Gastroesophageal sphincter (tissue), 4 donors: ENCODE measurements at regions not wholly inside any gene's neighbourhood (a gene's known extent, or its start where the extent isn't known, plus 50 kb on each side); places are given as distances from the start of the nearest gene placed in this dataset.

ENCODE experiments used
- ATAC-seq: fragments of 150-250 bp; one replicate; pipeline ENCODE4 v1.9.1; 2016; ENCODE audit warnings: mild to moderate bottlenecking, moderate library complexity
- H3K27ac ChIP-seq, 4 donors: fragments of 200-600 bp; sonication (generic) in 3 of 4; 1 replicate in 3 of 4; 2 replicates in 1 of 4; pipeline ENCODE4 v1.5.1; 2016 to 2019
- H3K27me3 ChIP-seq: fragments of 200-600 bp; sonication (generic); one replicate; pipeline ENCODE4 v1.5.1; 2019
- H3K36me3 ChIP-seq, 2 donors: fragments of 200-600 bp; sonication (generic); one replicate each; pipeline ENCODE4 v1.5.1; 2019; ENCODE audit warnings: control low read depth in 1 of 2
- H3K4me1 ChIP-seq, 3 donors: fragments of 200-600 bp; sonication (generic); 1 replicate in 2 of 3; 2 replicates in 1 of 3; pipeline ENCODE4 v1.5.1; 2016 to 2019; ENCODE audit warnings: control low read depth in 2 of 3
- H3K4me3 ChIP-seq, 2 donors: fragments of 200-600 bp; sonication (generic); one replicate each; pipeline ENCODE4 v1.5.1; 2019; ENCODE audit warnings: mild to moderate bottlenecking in 1 of 2, moderate library complexity in 1 of 2
- H3K9me3 ChIP-seq, 3 donors: fragments of 200-600 bp; sonication (generic); one replicate each; pipeline ENCODE4 v1.5.1; 2017 to 2019; ENCODE audit warnings: control low read depth in 2 of 3
- EP300 ChIP-seq: sonication (generic); formaldehyde crosslinking; IDR thresholded peaks from one replicate; pipeline ENCODE4 v1.6.1; 2017; ENCODE audit warnings: antibody characterized with exemption, mild to moderate bottlenecking
- POLR2A ChIP-seq, 2 donors: fragments of 450-650 bp; IDR thresholded peaks; one replicate each; pipeline ENCODE4 v1.6.1; 2017; ENCODE audit warnings: antibody characterized with exemption in 2 of 2, mild to moderate bottlenecking in 2 of 2, moderate library complexity in 1 of 2
- POLR2AphosphoS5 ChIP-seq: sonication (generic); formaldehyde crosslinking; IDR thresholded peaks from one replicate; pipeline ENCODE4 v1.6.1; 2017; ENCODE audit warnings: antibody characterized with exemption
- WGBS, 2 donors: methylation state at CpG; one replicate each; pipeline ENCODE4 v1.1.5; 2018; ENCODE audit warnings: low coverage in 1 of 2; 5-methylcytosine and 5-hydroxymethylcytosine counted together
- TF ChIP-seq, protein P1 (sequence below), 4 experiments: fragments of 200-600 bp in 2 of 4; fragments of 450-650 bp in 2 of 4; sonication (generic) in 1 of 4; IDR thresholded peaks; one replicate each; pipeline ENCODE4 v1.5.1; 2017 to 2019; ENCODE audit warnings: antibody characterized with exemption in 4 of 4, mild to moderate bottlenecking in 2 of 4, moderate library complexity in 2 of 4

DNA sequence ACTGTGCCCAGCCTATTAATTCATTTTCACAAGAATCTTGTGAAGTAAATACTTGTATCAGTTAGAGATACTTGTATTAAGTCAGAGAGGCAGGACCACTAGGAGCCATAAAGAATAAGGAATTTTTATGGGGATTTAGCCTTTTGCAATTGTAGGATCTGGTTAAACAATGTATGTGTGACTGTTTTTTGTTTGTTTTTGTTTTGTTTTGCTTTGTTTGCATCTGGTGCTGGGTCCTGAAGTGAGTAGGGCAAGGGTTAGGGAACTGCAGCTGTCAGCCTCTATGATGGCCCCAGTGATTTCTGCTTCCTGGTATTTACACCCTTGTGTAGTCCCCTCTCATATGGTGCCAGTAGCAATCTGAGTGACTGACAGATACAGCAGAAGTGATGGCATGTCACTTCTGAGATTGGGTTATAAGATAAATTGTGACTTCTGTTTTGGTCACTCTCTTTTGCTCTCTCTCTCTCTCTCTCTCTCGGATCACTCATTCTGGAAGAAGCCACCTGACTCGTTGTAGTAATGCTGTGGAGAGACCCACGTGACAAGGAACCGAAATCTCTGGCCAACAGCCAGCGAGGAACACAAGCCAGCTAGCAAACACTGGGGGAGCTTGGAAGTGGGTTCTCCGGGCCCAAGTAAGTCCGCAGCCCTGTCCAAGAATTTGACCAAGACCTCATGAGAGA, 96.2 kb upstream of the MARK1 start:
- TF ChIP-seq EP300 (no peak), POLR2A (IDR thresholded peaks at IDR 0.05) (no peak), POLR2AphosphoS5 (no peak)
- TF ChIP-seq, protein P1, sequence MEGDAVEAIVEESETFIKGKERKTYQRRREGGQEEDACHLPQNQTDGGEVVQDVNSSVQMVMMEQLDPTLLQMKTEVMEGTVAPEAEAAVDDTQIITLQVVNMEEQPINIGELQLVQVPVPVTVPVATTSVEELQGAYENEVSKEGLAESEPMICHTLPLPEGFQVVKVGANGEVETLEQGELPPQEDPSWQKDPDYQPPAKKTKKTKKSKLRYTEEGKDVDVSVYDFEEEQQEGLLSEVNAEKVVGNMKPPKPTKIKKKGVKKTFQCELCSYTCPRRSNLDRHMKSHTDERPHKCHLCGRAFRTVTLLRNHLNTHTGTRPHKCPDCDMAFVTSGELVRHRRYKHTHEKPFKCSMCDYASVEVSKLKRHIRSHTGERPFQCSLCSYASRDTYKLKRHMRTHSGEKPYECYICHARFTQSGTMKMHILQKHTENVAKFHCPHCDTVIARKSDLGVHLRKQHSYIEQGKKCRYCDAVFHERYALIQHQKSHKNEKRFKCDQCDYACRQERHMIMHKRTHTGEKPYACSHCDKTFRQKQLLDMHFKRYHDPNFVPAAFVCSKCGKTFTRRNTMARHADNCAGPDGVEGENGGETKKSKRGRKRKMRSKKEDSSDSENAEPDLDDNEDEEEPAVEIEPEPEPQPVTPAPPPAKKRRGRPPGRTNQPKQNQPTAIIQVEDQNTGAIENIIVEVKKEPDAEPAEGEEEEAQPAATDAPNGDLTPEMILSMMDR (IDR thresholded peaks at IDR 0.05), result no peak
- no peaks in the 10 kb centered on the region for H3K27me3 ChIP-seq
- no peaks in the 10 kb centered on the region for H3K36me3 ChIP-seq
- H3K4me1 ChIP-seq, result peaks cover 0 to 11% (median 0%) of the 10 kb centered on the region in 3 donors
- H3K9me3 ChIP-seq, result no peaks in the 10 kb centered on the region
- no peak overlapping the region for H3K4me3 ChIP-seq
- no peak for ATAC-seq
- 60 to 90% methylated on average over 1 to 2 of the region's 7 CpGs for WGBS, 2 donors
- no peak overlapping the region for H3K27ac ChIP-seq

DNA sequence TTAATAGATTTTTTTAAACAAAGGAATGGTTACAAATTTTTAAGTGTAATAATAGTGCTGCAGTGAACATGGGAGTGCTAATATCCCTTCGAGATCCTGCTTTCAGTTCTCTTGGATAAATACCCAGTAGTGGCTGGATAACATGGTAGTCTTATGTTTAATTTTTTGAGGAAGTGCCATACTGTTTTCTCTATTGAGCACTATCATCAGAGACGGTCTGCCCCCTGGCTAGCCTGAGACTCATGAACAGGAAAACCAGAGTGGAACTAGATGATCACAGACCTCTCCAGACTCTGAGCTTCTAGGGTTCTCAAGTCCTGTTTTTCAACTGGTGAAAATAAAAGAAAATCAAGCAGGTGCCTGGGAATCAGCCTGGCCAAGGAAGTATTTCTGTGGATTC, 97.3 kb upstream of the MARK1 start:
- TF ChIP-seq POLR2A (IDR thresholded peaks at IDR 0.05) (no peak), EP300 (no peak), POLR2AphosphoS5 (no peak)
- TF ChIP-seq, protein P1 (IDR thresholded peaks at IDR 0.05), result no peak
- no peaks in the 10 kb centered on the region for H3K9me3 ChIP-seq
- no peak overlapping the region for H3K4me3 ChIP-seq
- no peak overlapping the region for H3K27ac ChIP-seq
- no peak for ATAC-seq
- 13 to 30% methylated on average over 2 of the region's 2 CpGs for WGBS, 2 donors
- H3K27me3 ChIP-seq, result no peaks in the 10 kb centered on the region
- no peaks in the 10 kb centered on the region for H3K36me3 ChIP-seq
- peaks cover 0 to 11% (median 0%) of the 10 kb centered on the region in 3 donors for H3K4me1 ChIP-seq

DNA sequence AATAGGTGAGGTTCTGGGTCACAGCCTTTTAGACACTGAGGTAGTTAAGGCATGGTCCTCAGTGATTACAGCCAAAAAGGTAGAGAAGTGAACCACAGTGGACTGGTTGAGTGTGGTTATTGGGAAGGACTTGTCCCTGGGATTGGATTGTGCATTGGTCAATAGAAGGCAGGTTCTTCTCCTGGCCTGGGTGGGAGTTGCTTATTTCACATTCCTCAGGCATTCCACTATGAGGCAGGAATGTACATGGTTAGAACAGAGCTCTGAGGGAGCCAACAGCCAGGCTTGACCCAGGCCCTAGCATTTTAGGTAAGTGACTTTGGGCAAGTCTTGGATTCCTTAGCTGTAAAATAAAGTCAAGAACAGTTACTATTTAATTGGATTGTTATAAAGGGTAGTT, 97.9 kb upstream of the MARK1 start:
- no peak for ATAC-seq
- Histone ChIP-seq H3K9me3 (no peaks in the 10 kb centered on the region), H3K4me3 (no peak overlapping the region), H3K27ac (no peak overlapping the region), H3K36me3 (no peaks in the 10 kb centered on the region), H3K4me1 (peaks cover 0 to 11% (median 0%) of the 10 kb centered on the region in 3 donors), H3K27me3 (no peaks in the 10 kb centered on the region)
- no peak for TF ChIP-seq POLR2A (IDR thresholded peaks at IDR 0.05)
- TF ChIP-seq EP300, result no peak
- TF ChIP-seq, protein P1 (IDR thresholded peaks at IDR 0.05), result no peak
- TF ChIP-seq POLR2AphosphoS5, result no peak

GRCh38 chr1:220426989-220427388, 100.9 kb upstream of the MARK1 start:
- Histone ChIP-seq H3K36me3 (no peaks in the 10 kb centered on the region), H3K4me1 (peaks cover 0 to 11% (median 0%) of the 10 kb centered on the region in 3 donors), H3K4me3 (no peak overlapping the region), H3K27me3 (no peaks in the 10 kb centered on the region), H3K27ac (peak overlapping the region in 3 of 4 donors; percentile 7 to 73 (median 65)), H3K9me3 (no peaks in the 10 kb centered on the region)
- peak; percentile 76 for ATAC-seq
- TF ChIP-seq POLR2A (IDR thresholded peaks at IDR 0.05) (no peak), POLR2AphosphoS5 (peak; percentile 92), EP300 (peak; percentile 52)
- TF ChIP-seq, protein P1 (IDR thresholded peaks at IDR 0.05), result no peak
- WGBS, 2 donors, result 69 to 70% methylated on average over 2 of the region's 2 CpGs

DNA sequence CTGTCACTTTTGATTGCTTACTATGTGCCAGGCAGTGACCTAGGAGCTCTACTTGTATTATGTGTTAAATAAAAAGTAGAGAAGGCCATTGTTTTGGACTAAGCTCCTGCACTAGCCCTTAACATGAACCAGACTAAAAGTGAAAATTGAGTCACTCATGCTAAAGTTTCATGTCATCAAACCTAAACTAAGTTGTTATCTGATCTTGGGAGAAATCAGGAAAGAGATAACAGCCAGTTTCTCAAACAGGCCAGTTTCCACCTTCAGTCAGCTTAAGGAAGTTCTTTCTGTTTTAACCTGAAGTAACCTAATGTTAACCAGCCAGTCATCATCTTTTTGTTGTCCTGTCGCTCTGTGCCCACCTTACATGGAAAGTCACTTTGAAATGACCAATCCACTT, 102.1 kb upstream of the MARK1 start:
- H3K27ac ChIP-seq, result no peak overlapping the region
- no peak for TF ChIP-seq POLR2AphosphoS5
- no peak for TF ChIP-seq POLR2A (IDR thresholded peaks at IDR 0.05)
- TF ChIP-seq, protein P1 (IDR thresholded peaks at IDR 0.05), result no peak
- TF ChIP-seq EP300, result no peak
- no peak overlapping the region for H3K4me3 ChIP-seq
- 100% methylated on average over 1 of the region's 1 CpG for WGBS, 2 donors
- no peak for ATAC-seq
- peaks cover 0 to 11% (median 0%) of the 10 kb centered on the region in 3 donors for H3K4me1 ChIP-seq
- H3K27me3 ChIP-seq, result no peaks in the 10 kb centered on the region
- no peaks in the 10 kb centered on the region for H3K9me3 ChIP-seq
- H3K36me3 ChIP-seq, result no peaks in the 10 kb centered on the region
